A549 (cell line): ENCODE measurements at regions not wholly inside any gene's neighbourhood (a gene's known extent, or its start where the extent isn't known, plus 50 kb on each side); places are given as distances from the start of the nearest gene placed in this dataset.
"Not testable (repeated sequence)": the region's sequence is repeated elsewhere in the genome, so short reads cannot be mapped to it uniquely, and the experiment has no call there.

Source experiments
- BCL3 ChIP-seq: fragments of >200 bp; sonication (Bioruptor Twin); formaldehyde crosslinking; IDR thresholded peaks from 3 replicates; pipeline ENCODE4 v1.6.1; 2016
- CEBPB ChIP-seq, 2 experiments: fragments of >200 bp in 1 of 2; sonication (Bioruptor Twin) in 1 of 2; formaldehyde crosslinking in 1 of 2; IDR thresholded peaks; 2 replicates each; pipeline ENCODE4 v1.6.1; 2012 to 2016
- CHD2 ChIP-seq: fragments of 150-350 bp; IDR thresholded peaks from 2 replicates; pipeline ENCODE4 v1.6.1; 2014; ENCODE audit warnings: low read length; ENCODE audit not compliant: partially characterized antibody
- CTCF ChIP-seq: fragments of >200 bp; sonication (Bioruptor Twin); formaldehyde crosslinking; IDR thresholded peaks from 3 replicates; pipeline ENCODE4 v1.5.1; 2016
- JUN ChIP-seq, 2 experiments: fragments of >200 bp; sonication (Bioruptor Twin); formaldehyde crosslinking; IDR thresholded peaks; 2 replicates in 1 of 2; 3 replicates in 1 of 2; pipeline ENCODE4 v1.6.1; 2016 to 2017
- MAX ChIP-seq: IDR thresholded peaks from 2 replicates; pipeline ENCODE4 v1.6.1; 2012
- POLR2A ChIP-seq: IDR thresholded peaks from 2 replicates; pipeline ENCODE4 v1.6.1; 2012; ENCODE audit warnings: mild to moderate bottlenecking, low read length
- REST ChIP-seq: fragments of 200-600 bp; sonication (generic); IDR thresholded peaks from 2 replicates; pipeline ENCODE4 v1.6.1; 2016; ENCODE audit warnings: antibody characterized with exemption, mild to moderate bottlenecking, moderate library complexity
- USF2 ChIP-seq: fragments of 450-650 bp; IDR thresholded peaks from 2 replicates; pipeline ENCODE4 v1.6.1; 2014; ENCODE audit warnings: antibody characterized with exemption

- TF ChIP-seq POLR2A; CTCF; CHD2; MAX; JUN (IDR thresholded peaks at IDR 0.05); BCL3; USF2; REST; CEBPB (IDR thresholded peaks at IDR 0.05): not testable (repeated sequence)
These were observed 1527.1 kb downstream of the RPIA start for GRCh38 chr2:90218534-90218933.
